ENCODE measurements at regions not wholly inside any gene's neighbourhood (a gene's known extent, or its start where the extent isn't known, plus 50 kb on each side); places are given as distances from the start of the nearest gene placed in this dataset.

DNA sequence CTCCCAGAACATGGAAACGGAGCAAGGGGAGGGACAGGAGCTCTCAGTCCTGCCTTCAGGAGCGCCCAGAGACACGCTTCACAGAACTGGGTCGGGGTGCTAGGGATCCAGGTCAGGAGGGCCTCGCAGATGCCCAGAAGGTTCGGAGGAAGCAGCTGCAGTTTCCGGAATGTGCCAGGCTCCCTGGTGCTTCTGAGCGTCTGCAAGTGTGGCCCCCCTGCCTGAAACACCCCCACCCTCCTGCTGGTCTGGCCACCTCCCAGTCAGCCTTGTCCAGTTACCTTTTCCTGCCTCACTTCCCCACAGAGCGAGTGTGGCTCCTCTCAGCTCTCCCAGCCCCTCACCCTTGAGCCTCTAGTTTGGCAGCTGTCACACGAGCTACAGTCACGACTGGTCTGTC, 88.3 kb upstream of the TAF1B start:
- Histone ChIP-seq H3K4me1 (ENCODE audit: control insufficient read depth in 1 of 2, insufficient read depth in 2 of 2, low read length in 2 of 2) (peaks cover 23 to 24% of the 10 kb centered on the region in 2 donors), H3K4me3 (ENCODE audit: low read depth in 1 of 2, low read length in 2 of 2) (no peak overlapping the region)

DNA sequence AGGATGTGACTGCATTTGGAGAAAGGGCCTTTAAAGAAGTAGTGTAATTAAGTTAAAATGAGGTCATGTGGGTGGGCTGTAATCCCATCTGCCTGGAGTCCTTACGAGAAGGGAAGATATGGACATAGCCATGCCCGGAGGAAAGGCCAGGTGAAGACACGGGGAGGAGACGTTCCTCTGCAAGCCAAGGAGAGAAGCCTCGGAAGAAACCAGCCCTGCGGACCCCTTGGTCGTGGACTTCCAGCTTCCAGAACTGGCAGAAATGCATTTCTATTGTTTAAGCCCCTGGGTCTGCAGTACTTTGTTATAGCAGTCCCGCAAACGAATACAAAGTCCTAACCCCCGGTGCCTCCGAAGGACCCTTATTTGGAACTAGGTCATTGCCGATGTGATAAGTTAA, 87.6 kb upstream of the TAF1B start:
- Histone ChIP-seq H3K36me3 (ENCODE audit: control insufficient read depth in 1 of 2, insufficient read depth in 2 of 2, low read length in 2 of 2) (no peaks in the 10 kb centered on the region), H3K9ac (ENCODE audit: low read depth in 1 of 2, low read length in 2 of 2) (no peak overlapping the region), H3K27me3 (ENCODE audit: control insufficient read depth in 1 of 2, insufficient read depth in 2 of 2, low read length in 2 of 2) (peaks cover 12 to 24% of the 10 kb centered on the region in 2 donors), H3K9me3 (ENCODE audit: control insufficient read depth in 1 of 2, low read length in 2 of 2) (no peaks in the 10 kb centered on the region), H3K4me3 (ENCODE audit: low read depth in 1 of 2, low read length in 2 of 2) (no peak overlapping the region), H3K27ac (ENCODE audit: low read depth, low read length) (no peak overlapping the region), H3K4me1 (ENCODE audit: control insufficient read depth in 1 of 2, insufficient read depth in 2 of 2, low read length in 2 of 2) (peaks cover 23 to 24% of the 10 kb centered on the region in 2 donors)

More for the DNA sequence above, 88.3 kb upstream of the TAF1B start:
- Histone ChIP-seq H3K27me3 (ENCODE audit: control insufficient read depth in 1 of 2, insufficient read depth in 2 of 2, low read length in 2 of 2) (peaks cover 12 to 24% of the 10 kb centered on the region in 2 donors), H3K9me3 (ENCODE audit: control insufficient read depth in 1 of 2, low read length in 2 of 2) (no peaks in the 10 kb centered on the region), H3K36me3 (ENCODE audit: control insufficient read depth in 1 of 2, insufficient read depth in 2 of 2, low read length in 2 of 2) (no peaks in the 10 kb centered on the region), H3K9ac (ENCODE audit: low read depth in 1 of 2, low read length in 2 of 2) (no peak overlapping the region), H3K27ac (ENCODE audit: low read depth, low read length) (no peak overlapping the region)

DNA sequence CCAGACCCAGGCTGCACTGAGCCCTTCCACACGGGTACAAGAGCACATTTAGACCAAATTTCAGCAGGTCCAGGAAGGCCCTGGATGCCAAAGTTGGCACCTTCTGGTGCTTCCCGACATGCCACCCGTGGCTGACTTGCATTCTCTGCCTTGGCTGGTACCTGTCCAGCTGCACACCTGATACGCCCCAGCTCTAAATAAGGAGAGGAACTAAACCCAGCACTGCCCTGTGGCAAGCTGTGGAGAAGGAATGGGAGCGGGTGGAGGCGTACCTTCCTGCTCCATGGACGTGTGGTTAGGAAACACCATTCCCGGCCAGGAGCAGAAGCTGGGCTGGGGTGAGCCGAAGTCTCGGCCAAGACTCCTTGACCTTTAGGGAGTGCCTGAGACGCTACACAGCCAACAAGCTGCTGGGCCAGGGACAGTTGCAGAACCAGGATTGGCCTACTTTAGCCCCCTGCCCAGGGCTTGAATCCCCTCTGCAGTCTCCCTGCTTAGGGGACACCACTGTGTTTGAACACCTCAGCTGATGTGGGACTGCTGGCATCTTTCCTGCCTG, 86.5 kb upstream of the TAF1B start:
- H3K4me1 ChIP-seq (ENCODE audit: control insufficient read depth in 1 of 2, insufficient read depth in 2 of 2, low read length in 2 of 2): peaks cover 23 to 24% of the 10 kb centered on the region in 2 donors
- H3K9ac ChIP-seq (ENCODE audit: low read depth in 1 of 2, low read length in 2 of 2): no peak overlapping the region
- H3K4me3 ChIP-seq (ENCODE audit: low read depth in 1 of 2, low read length in 2 of 2): no peak overlapping the region
- no peaks in the 10 kb centered on the region for H3K36me3 ChIP-seq (ENCODE audit: control insufficient read depth in 1 of 2, insufficient read depth in 2 of 2, low read length in 2 of 2)
- peaks cover 12 to 24% of the 10 kb centered on the region in 2 donors for H3K27me3 ChIP-seq (ENCODE audit: control insufficient read depth in 1 of 2, insufficient read depth in 2 of 2, low read length in 2 of 2)
- no peak overlapping the region for H3K27ac ChIP-seq (ENCODE audit: low read depth, low read length)
- no peaks in the 10 kb centered on the region for H3K9me3 ChIP-seq (ENCODE audit: control insufficient read depth in 1 of 2, low read length in 2 of 2)

DNA sequence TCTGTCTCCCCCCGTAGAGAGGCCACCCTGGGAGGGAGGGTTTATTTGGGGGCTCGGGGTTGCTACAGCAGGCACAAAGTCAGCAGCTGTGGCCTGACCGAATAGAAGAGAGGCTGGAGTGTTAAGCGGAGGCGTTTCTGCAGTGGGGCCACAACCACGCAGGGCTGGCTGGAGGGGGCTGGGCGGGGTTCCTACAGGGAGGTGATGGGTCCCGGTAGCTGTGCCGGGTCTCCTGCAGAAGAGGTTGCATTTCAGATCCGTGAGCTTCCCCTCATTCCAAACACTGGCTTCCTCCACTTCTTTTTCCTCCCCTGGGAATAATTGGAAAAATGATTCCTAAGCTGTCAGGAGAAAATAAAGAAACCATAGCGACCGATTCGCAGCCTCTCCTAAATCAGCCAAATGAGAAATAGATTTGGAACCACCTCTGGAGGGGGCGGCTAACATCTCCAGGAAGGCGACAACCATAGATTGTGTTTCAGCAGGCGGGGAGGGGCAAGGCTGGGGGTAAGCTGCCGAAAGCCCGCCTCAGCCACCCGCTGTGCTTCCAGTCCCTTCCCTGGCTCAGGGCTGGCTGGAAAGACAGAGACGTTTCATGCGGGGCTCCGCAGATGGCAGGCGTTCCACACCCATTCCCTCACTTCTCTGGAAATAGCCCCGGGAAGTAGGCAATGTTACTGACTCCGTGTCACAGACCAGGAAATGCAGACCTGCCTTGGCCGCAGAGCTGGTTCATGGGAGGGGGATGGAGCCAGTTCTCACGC, 85.6 kb upstream of the TAF1B start:
- peak overlapping the region; percentile 1 to 20 for H3K4me3 ChIP-seq (ENCODE audit: low read depth in 1 of 2, low read length in 2 of 2)
- no peak overlapping the region for H3K9ac ChIP-seq (ENCODE audit: low read depth in 1 of 2, low read length in 2 of 2)

DNA sequence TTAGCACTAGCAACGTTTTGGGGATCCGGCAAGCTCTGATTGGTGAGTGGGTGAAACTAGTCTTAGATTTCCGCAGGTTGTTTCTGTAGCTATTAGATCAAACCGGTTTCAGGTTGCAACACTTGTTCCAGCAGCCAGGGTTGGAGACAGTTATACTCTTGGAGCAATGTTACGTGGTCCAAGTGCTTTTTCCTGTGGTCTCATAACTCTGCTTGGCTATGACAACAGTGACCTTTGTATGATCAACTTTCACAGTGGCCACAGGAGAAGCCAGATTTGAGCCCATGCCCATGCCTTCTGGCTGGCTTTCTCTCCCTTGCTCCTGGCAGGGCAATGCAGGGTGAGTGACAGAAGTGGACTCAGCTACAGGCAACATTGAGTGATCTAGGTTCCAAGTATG, 84.5 kb upstream of the TAF1B start:
- peaks cover 8 to 14% of the 10 kb centered on the region in 2 donors for H3K4me1 ChIP-seq (ENCODE audit: control insufficient read depth in 1 of 2, insufficient read depth in 2 of 2, low read length in 2 of 2)
- no peak overlapping the region for H3K27ac ChIP-seq (ENCODE audit: low read depth, low read length)
- H3K4me3 ChIP-seq (ENCODE audit: low read depth in 1 of 2, low read length in 2 of 2): no peak overlapping the region
- H3K27me3 ChIP-seq (ENCODE audit: control insufficient read depth in 1 of 2, insufficient read depth in 2 of 2, low read length in 2 of 2): peaks cover 12 to 24% of the 10 kb centered on the region in 2 donors
- no peak overlapping the region for H3K9ac ChIP-seq (ENCODE audit: low read depth in 1 of 2, low read length in 2 of 2)
- H3K36me3 ChIP-seq (ENCODE audit: control insufficient read depth in 1 of 2, insufficient read depth in 2 of 2, low read length in 2 of 2): no peaks in the 10 kb centered on the region
- no peaks in the 10 kb centered on the region for H3K9me3 ChIP-seq (ENCODE audit: control insufficient read depth in 1 of 2, low read length in 2 of 2)

More for the DNA sequence above, 85.6 kb upstream of the TAF1B start:
- no peak overlapping the region for H3K27ac ChIP-seq (ENCODE audit: low read depth, low read length)
- H3K9me3 ChIP-seq (ENCODE audit: control insufficient read depth in 1 of 2, low read length in 2 of 2): no peaks in the 10 kb centered on the region
- peaks cover 18 to 24% of the 10 kb centered on the region in 2 donors for H3K4me1 ChIP-seq (ENCODE audit: control insufficient read depth in 1 of 2, insufficient read depth in 2 of 2, low read length in 2 of 2)
- H3K36me3 ChIP-seq (ENCODE audit: control insufficient read depth in 1 of 2, insufficient read depth in 2 of 2, low read length in 2 of 2): no peaks in the 10 kb centered on the region
- H3K27me3 ChIP-seq (ENCODE audit: control insufficient read depth in 1 of 2, insufficient read depth in 2 of 2, low read length in 2 of 2): peaks cover 12 to 24% of the 10 kb centered on the region in 2 donors

- Histone ChIP-seq H3K4me3 (ENCODE audit: low read depth in 1 of 2, low read length in 2 of 2) (no peak overlapping the region), H3K27ac (ENCODE audit: low read depth, low read length) (no peak overlapping the region), H3K9ac (ENCODE audit: low read depth in 1 of 2, low read length in 2 of 2) (no peak overlapping the region), H3K4me1 (ENCODE audit: control insufficient read depth in 1 of 2, insufficient read depth in 2 of 2, low read length in 2 of 2) (peaks cover 4 to 7% of the 10 kb centered on the region in 2 donors), H3K36me3 (ENCODE audit: control insufficient read depth in 1 of 2, insufficient read depth in 2 of 2, low read length in 2 of 2) (no peaks in the 10 kb centered on the region), H3K9me3 (ENCODE audit: control insufficient read depth in 1 of 2, low read length in 2 of 2) (no peaks in the 10 kb centered on the region), H3K27me3 (ENCODE audit: control insufficient read depth in 1 of 2, insufficient read depth in 2 of 2, low read length in 2 of 2) (peaks cover 12 to 24% of the 10 kb centered on the region in 2 donors)
These were observed 83.0 kb upstream of the TAF1B start for GRCh38 chr2:9760069-9760901.

- no peak overlapping the region for H3K9ac ChIP-seq (ENCODE audit: low read depth in 1 of 2, low read length in 2 of 2)
- peaks cover 4 to 9% of the 10 kb centered on the region in 2 donors for H3K4me1 ChIP-seq (ENCODE audit: control insufficient read depth in 1 of 2, insufficient read depth in 2 of 2, low read length in 2 of 2)
- H3K36me3 ChIP-seq (ENCODE audit: control insufficient read depth in 1 of 2, insufficient read depth in 2 of 2, low read length in 2 of 2): no peaks in the 10 kb centered on the region
- no peak overlapping the region for H3K4me3 ChIP-seq (ENCODE audit: low read depth in 1 of 2, low read length in 2 of 2)
- H3K27ac ChIP-seq (ENCODE audit: low read depth, low read length): no peak overlapping the region
- H3K9me3 ChIP-seq (ENCODE audit: control insufficient read depth in 1 of 2, low read length in 2 of 2): no peaks in the 10 kb centered on the region
- peaks cover 7 to 19% of the 10 kb centered on the region in 2 donors for H3K27me3 ChIP-seq (ENCODE audit: control insufficient read depth in 1 of 2, insufficient read depth in 2 of 2, low read length in 2 of 2)
These were observed 82.4 kb upstream of the TAF1B start for GRCh38 chr2:9760902-9761228.

DNA sequence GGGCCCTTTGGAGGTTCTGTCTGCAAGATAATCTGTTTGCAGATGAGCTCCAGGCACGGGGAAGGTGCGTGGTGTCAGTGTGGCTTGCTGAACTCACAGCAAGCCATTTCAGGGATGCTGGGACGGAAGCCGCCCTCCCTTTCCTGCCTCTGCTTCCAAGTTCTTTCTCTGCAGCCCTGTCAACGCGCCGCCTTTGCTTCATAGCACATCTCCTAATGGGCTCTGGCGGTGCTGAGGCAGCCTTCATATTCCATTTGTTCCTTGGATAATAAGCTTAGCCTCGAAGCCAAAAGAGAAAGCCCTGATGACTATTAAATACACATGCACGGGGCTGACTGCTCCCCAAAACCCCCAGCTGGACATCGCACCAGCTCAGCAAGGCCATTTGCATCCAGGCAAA, 81.7 kb upstream of the TAF1B start:
- H3K9me3 ChIP-seq (ENCODE audit: control insufficient read depth in 1 of 2, low read length in 2 of 2): no peaks in the 10 kb centered on the region
- no peak overlapping the region for H3K9ac ChIP-seq (ENCODE audit: low read depth in 1 of 2, low read length in 2 of 2)
- H3K27me3 ChIP-seq (ENCODE audit: control insufficient read depth in 1 of 2, insufficient read depth in 2 of 2, low read length in 2 of 2): peaks cover 6 to 17% of the 10 kb centered on the region in 2 donors
- no peak overlapping the region for H3K4me3 ChIP-seq (ENCODE audit: low read depth in 1 of 2, low read length in 2 of 2)
- no peaks in the 10 kb centered on the region for H3K36me3 ChIP-seq (ENCODE audit: control insufficient read depth in 1 of 2, insufficient read depth in 2 of 2, low read length in 2 of 2)
- peaks cover 4 to 17% of the 10 kb centered on the region in 2 donors for H3K4me1 ChIP-seq (ENCODE audit: control insufficient read depth in 1 of 2, insufficient read depth in 2 of 2, low read length in 2 of 2)
- H3K27ac ChIP-seq (ENCODE audit: low read depth, low read length): no peak overlapping the region

DNA sequence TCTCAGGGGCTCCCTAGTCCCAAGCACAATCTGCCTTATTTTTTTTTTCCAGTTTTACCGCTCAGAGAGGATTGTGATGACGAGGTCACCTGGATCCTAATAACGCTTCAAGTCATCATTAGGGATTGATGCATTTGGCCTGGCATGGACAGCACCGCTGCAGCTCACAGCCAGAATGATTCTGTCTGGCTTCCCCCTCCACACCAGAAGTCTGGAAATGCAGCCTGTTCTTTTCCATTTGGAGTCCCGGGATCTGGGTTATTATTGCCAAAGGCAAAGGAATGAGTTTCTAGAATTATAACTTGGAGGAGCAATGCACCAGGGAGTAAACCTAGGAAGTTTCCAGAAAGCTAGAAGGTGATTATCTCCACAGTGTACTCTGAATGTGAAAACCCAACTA, 81.1 kb upstream of the TAF1B start:
- peaks cover under 1 to 17% of the 10 kb centered on the region in 2 donors for H3K4me1 ChIP-seq (ENCODE audit: control insufficient read depth in 1 of 2, insufficient read depth in 2 of 2, low read length in 2 of 2)
- H3K27me3 ChIP-seq (ENCODE audit: control insufficient read depth in 1 of 2, insufficient read depth in 2 of 2, low read length in 2 of 2): peaks cover under 1 to 13% of the 10 kb centered on the region in 2 donors
- H3K9ac ChIP-seq (ENCODE audit: low read depth in 1 of 2, low read length in 2 of 2): no peak overlapping the region
- no peak overlapping the region for H3K27ac ChIP-seq (ENCODE audit: low read depth, low read length)
- no peak overlapping the region for H3K4me3 ChIP-seq (ENCODE audit: low read depth in 1 of 2, low read length in 2 of 2)
- no peaks in the 10 kb centered on the region for H3K9me3 ChIP-seq (ENCODE audit: control insufficient read depth in 1 of 2, low read length in 2 of 2)
- H3K36me3 ChIP-seq (ENCODE audit: control insufficient read depth in 1 of 2, insufficient read depth in 2 of 2, low read length in 2 of 2): no peaks in the 10 kb centered on the region

- Histone ChIP-seq H3K27ac (ENCODE audit: low read depth, low read length) (no peak overlapping the region), H3K36me3 (ENCODE audit: control insufficient read depth in 1 of 2, insufficient read depth in 2 of 2, low read length in 2 of 2) (no peaks in the 10 kb centered on the region), H3K4me1 (ENCODE audit: control insufficient read depth in 1 of 2, insufficient read depth in 2 of 2, low read length in 2 of 2) (peaks cover 1 to 17% of the 10 kb centered on the region in 2 donors)
These were observed 80.3 kb upstream of the TAF1B start for GRCh38 chr2:9762941-9763340.

More at GRCh38 chr2:9762941-9763340, 80.3 kb upstream of the TAF1B start:
- H3K4me3 ChIP-seq (ENCODE audit: low read depth in 1 of 2, low read length in 2 of 2): no peak overlapping the region
- H3K9me3 ChIP-seq (ENCODE audit: control insufficient read depth in 1 of 2, low read length in 2 of 2): no peaks in the 10 kb centered on the region
- H3K9ac ChIP-seq (ENCODE audit: low read depth in 1 of 2, low read length in 2 of 2): no peak overlapping the region
- H3K27me3 ChIP-seq (ENCODE audit: control insufficient read depth in 1 of 2, insufficient read depth in 2 of 2, low read length in 2 of 2): peaks cover 0 to 8% of the 10 kb centered on the region in 2 donors

Measured in duodenal mucosa (tissue), 2 donors.